ENCODE measurements at regions not wholly inside any gene's neighbourhood (a gene's known extent, or its start where the extent isn't known, plus 50 kb on each side); places are given as distances from the start of the nearest gene placed in this dataset.
"Not testable (repeated sequence)": the region's sequence is repeated elsewhere in the genome, so short reads cannot be mapped to it uniquely, and the experiment has no call there.

- no peak for FAIRE-seq
Measured at GRCh38 chr2:16194931-16195680, 254.8 kb downstream of the MYCN start.

- FAIRE-seq: no peak
Measured at GRCh38 chr2:16194530-16194929, 254.2 kb downstream of the MYCN start.

- FAIRE-seq: no peak
Measured at GRCh38 chr2:16194096-16194390, 253.7 kb downstream of the MYCN start.

GRCh38 chr2:16192416-16193216, 252.3 kb downstream of the MYCN start:
- no peak for FAIRE-seq

- no peak for FAIRE-seq
Measured at GRCh38 chr2:16191431-16192200, 251.3 kb downstream of the MYCN start.

- FAIRE-seq: no peak
Measured at GRCh38 chr2:16190446-16191270, 250.3 kb downstream of the MYCN start.

- no peak for FAIRE-seq
Measured at GRCh38 chr2:16189836-16190160, 249.4 kb downstream of the MYCN start.

- no peak for FAIRE-seq
Measured at GRCh38 chr2:16189029-16189835, 248.9 kb downstream of the MYCN start.

- FAIRE-seq: no peak
Measured at GRCh38 chr2:16188261-16188890, 248.0 kb downstream of the MYCN start.

- FAIRE-seq: no peak
Measured at GRCh38 chr2:16187482-16187817, 247.1 kb downstream of the MYCN start.

- FAIRE-seq: no peak
Measured at GRCh38 chr2:16186661-16187481, 246.5 kb downstream of the MYCN start.

- FAIRE-seq: no peak
Measured at GRCh38 chr2:16185801-16186272, 245.5 kb downstream of the MYCN start.

GRCh38 chr2:16184945-16185660, 244.8 kb downstream of the MYCN start:
- no peak for FAIRE-seq

- no peak for FAIRE-seq
Measured at GRCh38 chr2:16184341-16184890, 244.1 kb downstream of the MYCN start.

- FAIRE-seq: no peak
Measured at GRCh38 chr2:16183345-16183744, 243.0 kb downstream of the MYCN start.

GRCh38 chr2:16182841-16183240, 242.5 kb downstream of the MYCN start:
- FAIRE-seq: no peak

- not testable (repeated sequence) for FAIRE-seq
Measured at GRCh38 chr2:16182311-16182815, 242.0 kb downstream of the MYCN start.

- FAIRE-seq: no peak
Measured at GRCh38 chr2:16181741-16182090, 241.4 kb downstream of the MYCN start.

GRCh38 chr2:16181062-16181740, 240.9 kb downstream of the MYCN start:
- no peak for FAIRE-seq
